NCI-H2227 (cell line): ENCODE measurements at regions not wholly inside any gene's neighbourhood (a gene's known extent, or its start where the extent isn't known, plus 50 kb on each side); places are given as distances from the start of the nearest gene placed in this dataset.

Source experiments
- DNase-seq: peaks from one replicate; lab custom pipeline; 2025; ENCODE audit not compliant: unreplicated experiment; lab: John Stamatoyannopoulos, UW

DNA sequence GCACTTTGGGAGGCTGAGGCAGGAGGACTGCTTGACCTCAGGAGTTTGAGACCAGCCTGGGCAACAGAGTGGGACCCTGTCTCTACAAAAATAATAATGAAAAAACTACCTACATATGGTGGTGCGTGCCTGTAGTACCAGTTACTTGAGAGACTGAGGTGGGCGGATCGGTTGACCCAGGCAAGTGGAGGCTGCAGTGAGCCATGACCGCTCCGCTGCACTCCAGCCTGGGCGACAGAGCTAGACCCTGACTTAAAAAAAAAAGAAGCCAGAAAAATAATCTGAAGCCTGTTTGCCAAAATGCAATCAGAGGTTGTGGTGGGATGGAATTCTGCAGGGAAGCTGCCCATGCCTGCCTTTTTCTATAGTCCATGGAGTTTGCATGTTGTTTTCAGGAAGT is 50.4 kb upstream of the GGTA1 start:
- DNase-seq: no peak

DNA sequence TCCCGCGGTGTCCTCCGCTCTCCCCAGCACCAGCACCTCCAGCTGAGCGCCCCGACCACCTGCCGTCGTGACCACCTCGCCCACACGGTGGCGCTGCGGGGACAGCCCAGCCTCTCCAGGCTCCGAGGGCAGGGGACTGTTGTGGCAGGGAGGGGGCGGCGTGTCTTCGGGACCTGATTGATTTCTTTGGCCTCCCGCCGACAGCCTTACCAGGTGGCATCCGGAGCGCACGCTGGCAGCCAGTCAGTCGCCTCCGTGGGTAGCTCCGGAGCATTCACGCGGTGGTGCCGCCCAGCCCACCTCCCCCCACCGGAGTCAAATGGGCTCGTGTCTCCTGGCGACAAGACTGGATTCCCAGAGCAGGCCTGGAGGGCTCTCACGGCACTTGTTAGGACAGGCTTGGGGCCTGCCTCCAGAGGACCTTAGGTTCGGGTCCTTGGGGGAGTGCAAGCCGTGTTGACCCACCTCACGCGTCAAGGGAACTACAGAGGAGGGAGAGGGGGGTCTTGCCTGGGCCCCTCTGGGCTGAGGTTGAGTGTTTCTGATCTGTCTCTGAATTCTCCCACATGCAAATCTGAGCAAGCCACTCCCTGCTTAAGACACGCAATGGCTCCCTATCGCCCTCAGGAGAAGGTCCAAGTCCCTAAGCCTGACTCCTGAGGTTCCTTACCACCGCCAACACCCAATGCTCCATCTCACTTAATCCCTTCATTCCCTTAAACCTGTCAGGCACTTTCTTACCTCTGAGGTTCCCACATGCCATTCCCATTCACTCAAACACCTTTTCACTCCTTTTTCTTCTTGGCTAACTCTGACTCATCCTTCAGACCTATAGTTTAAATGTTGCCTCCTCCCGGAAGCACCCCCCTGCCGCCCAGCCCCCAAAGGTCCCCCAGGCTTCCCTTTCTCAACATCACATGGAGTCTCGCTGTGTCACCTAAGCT is 51.2 kb upstream of the GGTA1 start:
- peak; percentile 81 for DNase-seq

DNA sequence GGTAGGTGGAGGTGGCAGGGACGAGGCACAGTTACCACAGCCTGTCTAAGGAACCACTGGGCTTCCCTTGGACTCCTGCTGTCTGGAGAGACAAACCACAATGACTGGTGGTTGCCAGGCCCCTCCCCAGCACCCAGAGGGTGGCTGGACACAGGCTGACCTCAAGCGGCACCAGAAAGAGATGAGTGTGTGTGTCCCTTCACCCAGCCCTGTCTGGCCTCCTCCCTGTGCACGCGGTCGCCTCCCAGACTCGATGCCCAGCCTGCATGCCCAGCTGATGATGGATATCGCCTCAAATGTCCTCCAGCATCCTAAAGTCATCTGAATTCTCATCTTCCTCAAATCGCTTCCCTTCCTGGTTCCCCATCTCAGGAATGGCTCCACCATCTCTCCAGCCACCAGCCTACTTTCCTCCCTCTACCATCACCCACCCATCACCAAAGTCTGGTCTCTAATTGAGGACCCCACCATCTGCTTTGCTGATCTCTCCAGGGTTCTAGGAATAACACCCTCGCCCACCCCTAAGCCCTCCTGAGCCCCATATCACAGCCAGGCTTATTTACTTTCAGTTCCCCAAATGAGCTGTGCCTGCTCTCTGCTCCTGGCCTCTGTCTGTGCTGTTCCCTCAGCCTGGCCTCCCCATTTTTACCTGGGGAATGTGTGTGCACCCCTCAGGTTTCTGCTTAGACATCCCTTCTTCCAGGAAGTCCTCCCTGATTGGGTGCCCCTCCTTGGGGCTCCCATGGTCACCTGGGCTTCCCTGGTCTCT is 52.5 kb upstream of the GGTA1 start:
- DNase-seq: no peak

DNA sequence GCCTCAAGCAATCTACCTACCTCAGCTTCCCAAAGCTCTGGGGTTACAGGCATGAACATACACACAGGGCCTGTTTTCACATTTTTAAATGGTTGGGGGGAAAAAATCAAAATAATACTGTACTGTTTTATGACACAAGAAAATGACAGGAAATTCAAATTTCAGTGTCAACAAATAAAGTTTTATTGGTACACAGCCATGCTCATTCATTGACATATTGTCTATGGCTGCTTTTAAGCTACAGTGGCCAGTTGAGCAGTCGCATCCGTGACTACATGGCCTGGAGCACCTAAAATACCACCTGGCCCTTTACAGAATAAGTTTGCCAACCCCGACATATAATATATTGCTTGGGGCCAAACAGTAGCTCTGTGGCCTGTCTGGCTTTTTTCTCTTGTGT is 56.4 kb upstream of the GGTA1 start:
- DNase-seq: no peak

DNA sequence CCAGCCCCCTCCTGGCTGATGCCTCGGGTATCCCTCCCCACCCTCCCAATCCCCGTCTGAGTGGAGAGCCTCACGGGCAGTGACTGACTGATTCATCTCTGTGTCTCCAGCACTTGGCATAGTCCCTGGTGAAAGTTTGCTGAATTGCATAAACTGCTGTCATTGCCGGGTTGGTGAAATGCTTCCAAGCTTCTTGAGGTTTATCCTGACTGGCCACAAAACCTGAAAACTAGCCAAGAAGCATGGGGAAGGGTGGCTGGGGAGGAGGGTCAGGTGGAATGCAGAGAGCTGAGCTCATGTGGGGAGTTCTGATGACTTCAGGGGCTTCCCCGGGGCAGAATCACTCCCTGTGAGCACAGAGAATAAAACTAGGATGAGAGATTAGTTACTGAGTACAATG is 56.9 kb upstream of the GGTA1 start:
- DNase-seq: no peak

DNA sequence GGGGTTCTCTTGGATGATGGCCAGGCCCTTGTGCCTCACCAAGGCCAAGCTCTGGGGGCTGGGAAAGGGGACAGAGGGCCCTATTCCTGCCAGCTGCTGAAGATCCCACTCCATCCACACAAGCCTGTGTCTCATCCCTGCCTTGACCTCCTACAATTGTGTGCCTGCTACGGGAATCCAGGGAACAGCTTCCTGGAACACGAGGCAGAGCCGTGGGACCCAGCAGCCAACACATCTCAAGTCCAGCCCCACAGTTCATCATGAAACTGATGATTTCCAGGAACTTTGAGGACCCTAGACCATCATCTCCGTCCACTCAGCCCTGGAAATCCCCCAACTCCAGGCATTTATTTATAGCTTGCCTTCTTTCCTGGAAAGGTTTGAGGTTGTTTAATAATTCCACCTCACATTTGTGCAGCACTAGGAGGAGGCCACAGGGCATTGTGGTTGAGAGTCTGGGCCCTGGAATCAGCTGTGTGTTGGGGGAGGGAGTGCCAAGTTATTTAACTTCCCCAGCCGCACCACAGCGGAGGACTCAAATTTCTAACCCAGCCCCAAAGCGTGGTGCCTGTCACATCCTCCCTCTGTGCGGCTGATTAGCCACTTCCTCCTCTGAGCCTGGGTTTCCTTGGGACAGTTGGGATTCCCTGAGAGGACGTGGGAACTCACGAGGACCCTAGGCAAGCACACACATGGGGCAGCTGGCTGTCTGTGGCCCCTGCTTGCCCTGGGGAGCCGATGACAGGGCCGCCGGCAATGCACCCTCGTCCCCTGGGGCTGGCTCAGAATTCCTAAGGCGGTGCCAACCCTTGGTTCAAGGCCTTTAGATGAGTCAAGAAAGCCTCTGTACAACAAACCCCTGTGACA is 58.2 kb upstream of the GGTA1 start:
- peak; percentile 51 for DNase-seq

DNA sequence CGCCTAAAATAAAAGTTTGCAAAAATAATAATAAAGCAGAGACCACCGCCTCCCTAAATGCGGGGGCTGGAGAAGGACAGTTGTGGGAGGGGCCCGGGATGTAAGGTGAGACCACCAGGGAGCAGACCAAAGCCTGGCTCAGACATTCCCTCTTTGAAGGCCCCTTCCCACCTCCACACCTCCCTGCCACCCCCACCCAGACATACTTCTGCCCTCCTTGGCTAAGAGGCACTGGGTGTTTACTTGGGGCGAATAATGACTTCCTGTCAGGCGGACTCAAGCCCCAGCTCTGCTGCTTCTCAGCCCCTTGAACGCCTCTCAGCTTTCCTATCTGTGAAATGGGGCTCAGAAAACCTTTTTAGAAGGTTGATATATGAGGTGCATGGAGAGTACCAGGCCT is 58.8 kb upstream of the GGTA1 start:
- no peak for DNase-seq

DNA sequence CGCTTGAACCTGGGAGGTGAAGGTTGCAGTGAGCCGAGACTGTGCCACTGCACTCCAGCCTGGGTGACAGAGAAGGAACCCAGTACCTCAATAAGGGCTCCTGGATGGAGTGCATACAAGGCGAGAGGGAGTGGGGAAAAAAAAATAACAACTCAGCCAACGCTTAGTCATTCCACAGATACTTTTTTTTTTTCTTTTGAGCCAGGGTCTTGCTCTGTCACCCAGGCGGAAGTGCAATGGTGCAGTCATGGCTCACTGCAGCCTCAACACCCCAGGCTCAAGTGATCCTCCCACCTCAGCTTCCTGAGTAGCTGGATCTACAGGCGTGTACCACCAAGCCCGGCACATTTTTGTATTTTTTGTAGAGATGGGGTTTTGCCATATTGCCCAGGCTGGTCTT is 59.5 kb upstream of the GGTA1 start:
- DNase-seq: no peak

DNA sequence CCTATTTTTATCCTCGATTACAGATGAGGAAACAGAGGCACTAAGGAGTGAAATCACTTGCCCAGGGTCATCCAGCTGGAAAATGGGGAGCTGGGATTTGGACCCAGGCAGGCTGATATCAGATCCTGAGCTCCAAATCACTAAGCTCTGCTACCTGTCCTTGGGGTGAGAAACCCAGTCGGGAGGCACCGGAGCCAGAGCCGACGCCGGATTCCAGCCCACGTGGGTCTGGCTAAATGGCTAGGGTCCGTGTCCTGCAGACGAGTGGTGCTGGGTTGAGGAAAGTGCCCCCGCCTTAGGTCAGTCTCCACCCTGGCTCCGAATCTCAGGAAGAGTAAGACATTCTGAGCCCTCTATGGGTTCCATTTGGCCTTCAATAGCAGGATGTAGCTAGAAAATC is 61.3 kb upstream of the GGTA1 start:
- DNase-seq: no peak

DNA sequence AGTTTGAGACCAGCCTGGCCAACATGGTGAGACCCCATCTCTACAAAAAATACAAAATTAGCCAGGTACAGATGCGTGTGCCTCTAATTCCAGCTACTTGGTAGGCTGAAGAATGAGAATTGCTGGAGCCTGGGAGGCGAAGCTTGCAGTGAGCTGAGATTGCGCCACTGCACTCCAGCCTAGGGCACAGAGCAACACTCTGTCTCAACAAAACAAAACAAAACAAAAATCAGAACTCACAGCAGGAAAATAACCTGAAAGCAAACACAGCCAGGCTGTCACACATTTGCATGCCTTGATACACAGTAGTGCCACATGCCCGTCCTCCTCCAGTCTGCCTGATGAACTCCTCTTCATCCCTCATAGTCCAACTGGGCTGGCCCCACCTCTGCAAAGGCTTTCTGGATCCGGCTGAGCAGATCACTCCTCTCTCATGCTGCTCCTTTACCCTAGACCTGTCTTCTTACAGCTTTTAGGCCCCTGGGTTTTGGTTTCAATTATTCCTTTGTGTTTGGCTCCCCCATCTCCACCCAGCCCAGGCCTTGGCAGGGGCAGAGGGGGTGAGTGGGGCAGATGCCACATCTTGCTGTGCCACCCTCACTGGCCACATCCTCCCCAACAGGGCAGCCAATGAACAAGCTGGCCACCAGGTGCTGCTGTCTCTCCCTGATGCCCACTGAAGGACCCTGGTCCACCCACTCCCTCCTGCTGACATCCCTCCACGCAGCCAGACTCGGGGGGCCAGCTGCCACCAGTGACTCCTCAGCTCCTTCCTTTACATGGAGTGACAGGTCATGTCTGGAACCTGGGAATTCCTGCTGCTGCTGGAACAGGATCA is 62.0 kb upstream of the GGTA1 start:
- DNase-seq: no peak

DNA sequence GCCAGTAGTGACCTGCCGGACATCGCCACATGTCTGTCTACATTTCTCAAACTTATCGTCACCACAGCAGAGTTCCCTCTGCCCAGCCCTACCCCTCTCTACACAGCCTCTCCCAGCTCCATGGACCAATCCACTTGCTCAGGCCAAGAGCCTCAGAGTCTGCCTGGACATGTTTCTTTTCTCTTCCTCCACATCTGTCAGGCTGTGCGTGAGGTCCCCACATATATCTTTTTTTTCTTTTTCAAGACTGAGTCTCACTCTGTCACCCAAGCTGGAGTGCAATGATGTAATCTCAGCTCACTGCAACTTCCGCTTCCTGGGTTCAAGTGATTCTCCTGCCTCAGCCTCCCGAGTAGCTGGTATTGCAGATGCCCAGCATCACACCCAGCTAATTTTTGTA is 62.7 kb upstream of the GGTA1 start:
- no peak for DNase-seq

DNA sequence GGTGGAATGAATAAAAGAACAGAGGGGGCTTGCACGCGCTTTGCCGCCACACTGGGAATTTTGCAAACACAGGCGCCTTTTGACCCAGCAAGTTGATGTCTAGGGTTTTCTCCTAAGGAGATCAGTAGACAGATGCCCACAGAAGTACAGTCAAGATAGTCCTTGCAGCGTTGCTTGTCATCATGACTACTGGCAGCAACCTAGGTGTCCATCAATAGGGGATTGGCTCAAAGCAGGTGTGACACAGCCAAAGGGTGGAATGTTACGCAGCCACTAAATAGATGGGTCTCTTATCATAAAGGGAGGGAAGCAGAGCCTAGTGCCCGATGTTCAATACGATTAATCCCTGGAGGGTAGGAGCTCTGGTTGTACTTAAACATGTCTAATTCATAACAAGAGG is 63.8 kb upstream of the GGTA1 start:
- DNase-seq: no peak

DNA sequence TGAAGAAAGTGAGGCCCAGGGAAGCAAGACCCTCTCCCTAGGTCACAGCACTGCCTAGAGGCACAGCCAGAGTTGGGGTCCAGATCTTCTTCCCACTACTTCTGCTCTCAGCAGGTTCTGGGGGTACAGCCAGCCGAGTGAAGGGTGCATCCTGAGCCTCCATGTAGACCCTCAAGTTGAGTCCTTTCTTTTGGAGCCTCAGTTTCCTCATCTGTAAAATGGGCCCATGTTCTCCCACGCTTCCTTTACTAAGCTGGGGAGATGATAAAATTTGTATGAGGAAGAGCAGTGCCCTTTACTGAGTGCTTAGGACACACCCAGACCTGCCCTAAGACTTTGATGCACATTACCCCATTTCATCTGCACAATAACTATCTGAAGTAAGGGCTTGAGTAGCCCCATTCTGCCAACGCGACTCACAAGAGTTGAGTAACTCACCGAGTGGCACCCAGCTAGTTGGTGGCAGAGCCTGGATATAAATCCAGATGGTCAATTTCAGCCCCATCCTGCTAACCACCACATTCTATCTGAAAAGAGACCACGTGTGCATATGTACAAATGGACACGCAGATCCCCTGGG is 64.3 kb upstream of the GGTA1 start:
- no peak for DNase-seq

DNA sequence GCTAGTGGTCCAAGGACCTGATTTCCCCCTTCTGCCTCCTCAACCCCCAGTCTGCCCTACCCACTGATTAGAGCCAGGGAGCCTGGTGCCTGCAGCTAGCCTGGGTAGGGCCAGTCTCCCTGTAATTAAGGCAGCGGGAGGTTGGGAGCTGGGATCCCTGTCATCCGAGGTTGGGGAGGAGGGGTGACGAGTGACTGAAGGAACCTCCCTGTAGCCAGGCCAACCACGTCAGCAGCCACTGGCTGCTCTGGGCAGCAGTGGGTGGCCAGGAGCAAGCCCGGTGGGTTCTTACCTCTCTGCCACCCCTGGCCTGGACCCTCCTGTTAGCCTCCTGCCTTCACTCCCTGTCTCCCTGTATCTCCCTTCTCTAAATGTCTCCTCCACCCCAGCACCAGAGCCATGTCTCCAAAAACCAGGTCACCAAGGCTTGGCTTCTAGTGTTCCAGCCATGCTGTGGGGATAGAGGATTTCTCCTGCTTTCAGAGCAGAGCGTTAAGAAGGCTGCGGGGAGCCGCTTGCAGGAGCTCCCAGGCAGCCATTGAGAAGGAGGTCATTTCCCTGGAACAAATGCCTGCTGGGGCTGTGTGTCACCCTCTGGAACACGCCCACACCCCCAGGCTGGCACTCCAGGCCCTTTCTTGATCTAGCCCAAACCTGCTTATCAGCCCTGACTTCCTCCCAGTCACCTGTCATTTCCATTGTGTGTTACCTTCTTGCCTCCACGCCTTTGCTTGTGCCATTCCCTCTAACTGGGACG is 65.0 kb upstream of the GGTA1 start:
- DNase-seq: no peak

DNA sequence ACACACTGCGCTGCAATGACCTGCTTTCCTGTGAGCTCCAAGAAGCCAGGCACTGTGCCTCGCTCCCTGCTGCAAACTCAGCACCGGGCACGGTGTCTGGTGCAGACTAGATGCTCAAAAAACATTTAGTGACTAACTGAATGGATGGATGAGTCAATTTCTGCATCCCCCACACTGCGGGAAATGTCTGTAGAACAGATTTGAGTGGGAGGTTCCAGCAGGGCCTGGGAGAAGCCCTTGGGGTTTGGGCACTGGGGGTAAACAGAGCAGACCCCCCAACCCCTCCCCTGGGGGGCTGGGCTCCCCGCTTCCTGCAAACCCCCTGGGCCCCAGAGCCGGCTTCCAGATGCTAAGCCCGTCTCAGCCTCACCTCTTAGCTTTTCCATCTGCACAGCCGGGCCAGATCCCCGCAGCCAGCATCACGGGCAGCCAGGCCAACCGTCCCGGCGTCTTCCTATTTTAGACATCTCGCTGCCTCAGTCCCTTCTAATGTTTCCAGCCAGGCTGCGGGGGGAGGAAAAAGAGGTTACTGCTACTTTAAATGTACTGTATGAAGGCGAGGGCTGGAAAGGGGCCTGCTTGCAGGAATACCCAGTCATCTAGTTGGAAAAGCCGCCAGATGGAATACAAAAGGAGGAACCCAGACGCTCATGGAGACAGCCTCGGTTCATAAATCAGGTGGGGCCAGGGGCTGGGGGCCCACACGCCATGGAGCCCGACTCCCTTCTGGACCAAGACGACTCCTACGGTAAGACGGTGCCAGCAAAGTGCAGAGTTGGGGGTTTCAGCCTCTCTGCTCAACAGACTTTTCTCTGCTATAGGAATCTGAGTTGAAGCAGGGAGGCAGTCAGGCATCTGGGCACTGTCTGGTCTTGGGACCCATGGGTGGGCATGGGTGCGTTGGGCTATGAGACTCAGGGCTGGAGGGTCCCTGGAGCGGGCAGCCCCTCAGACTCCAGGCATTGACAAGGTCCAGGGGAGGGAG is 67.1 kb upstream of the GGTA1 start:
- DNase-seq: no peak

DNA sequence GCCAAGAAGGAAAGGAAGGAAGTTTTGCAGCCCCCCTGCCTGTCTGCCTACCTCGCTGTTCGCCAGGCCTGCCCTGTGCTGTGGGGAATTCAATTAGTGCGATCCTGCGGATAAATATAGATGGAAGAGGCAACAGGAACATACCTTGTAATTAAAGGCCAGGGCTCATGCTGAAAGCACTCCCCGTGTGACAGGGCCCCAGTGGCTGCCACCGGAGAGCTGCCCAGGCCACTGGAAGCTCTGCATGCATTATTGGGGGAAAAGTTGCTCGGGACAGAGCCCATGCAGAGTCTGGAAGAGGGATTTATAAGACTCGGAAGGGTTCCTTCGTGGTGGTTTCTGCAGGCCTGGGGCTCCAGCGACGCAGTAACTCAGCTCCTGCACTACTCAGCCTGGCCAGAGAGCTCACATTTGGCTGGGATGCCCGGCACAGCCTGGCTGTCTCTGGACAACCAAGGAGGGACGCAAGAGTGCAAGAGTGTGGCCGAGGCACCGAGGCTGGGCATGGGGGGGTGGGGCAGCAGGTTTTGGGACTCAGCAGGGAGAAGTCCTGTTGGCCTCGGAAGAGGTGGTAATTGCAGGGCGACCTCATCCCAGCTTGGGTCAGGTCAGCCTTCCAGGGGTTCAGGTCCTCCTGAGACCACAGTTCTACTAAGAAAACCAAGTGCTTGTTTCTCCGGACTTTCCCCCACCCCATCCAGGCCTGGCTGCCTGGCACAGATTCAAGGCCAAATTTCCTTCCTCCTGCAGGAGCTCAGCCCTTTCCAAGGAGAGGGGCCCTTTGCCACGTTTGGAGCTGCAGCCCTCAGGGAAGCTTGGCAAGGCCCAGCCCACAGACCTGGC is 68.1 kb upstream of the GGTA1 start:
- DNase-seq: peak; percentile 33
